Esophagus muscularis mucosa (tissue), 3 donors: ENCODE measurements at regions not wholly inside any gene's neighbourhood (a gene's known extent, or its start where the extent isn't known, plus 50 kb on each side); places are given as distances from the start of the nearest gene placed in this dataset.

Source experiments
- EP300 ChIP-seq: sonication (generic); formaldehyde crosslinking; IDR thresholded peaks from one replicate; pipeline ENCODE4 v1.6.1; 2017; ENCODE audit warnings: antibody characterized with exemption
- TF ChIP-seq, protein P1 (sequence below), 3 experiments: fragments of 200-600 bp in 2 of 3; fragments of 450-650 bp in 1 of 3; sonication (generic) in 2 of 3; IDR thresholded peaks; one replicate each; pipeline ENCODE4 v1.5.1; 2017 to 2019; ENCODE audit warnings: antibody characterized with exemption in 3 of 3, mild to moderate bottlenecking in 2 of 3, moderate library complexity in 1 of 3

DNA sequence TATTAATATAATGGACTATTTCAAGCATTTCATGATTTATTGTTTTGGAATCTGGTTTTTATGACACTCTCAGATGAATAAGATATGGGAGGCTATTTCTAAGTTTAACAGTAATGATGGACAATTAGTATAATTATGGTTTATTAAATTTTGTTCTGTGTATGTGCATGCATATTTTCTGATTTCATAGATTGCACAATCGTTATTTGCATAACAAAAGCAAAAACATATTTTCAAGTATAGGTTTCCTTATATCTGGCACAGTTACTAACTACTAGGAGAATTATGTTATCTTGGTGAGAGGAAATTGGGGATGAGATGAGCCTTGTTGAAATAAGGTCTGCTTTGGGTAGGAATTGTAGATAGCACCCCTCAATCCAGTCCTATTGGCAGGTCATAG, 413.1 kb downstream of the MCTP2 start:
- TF ChIP-seq, protein P1, sequence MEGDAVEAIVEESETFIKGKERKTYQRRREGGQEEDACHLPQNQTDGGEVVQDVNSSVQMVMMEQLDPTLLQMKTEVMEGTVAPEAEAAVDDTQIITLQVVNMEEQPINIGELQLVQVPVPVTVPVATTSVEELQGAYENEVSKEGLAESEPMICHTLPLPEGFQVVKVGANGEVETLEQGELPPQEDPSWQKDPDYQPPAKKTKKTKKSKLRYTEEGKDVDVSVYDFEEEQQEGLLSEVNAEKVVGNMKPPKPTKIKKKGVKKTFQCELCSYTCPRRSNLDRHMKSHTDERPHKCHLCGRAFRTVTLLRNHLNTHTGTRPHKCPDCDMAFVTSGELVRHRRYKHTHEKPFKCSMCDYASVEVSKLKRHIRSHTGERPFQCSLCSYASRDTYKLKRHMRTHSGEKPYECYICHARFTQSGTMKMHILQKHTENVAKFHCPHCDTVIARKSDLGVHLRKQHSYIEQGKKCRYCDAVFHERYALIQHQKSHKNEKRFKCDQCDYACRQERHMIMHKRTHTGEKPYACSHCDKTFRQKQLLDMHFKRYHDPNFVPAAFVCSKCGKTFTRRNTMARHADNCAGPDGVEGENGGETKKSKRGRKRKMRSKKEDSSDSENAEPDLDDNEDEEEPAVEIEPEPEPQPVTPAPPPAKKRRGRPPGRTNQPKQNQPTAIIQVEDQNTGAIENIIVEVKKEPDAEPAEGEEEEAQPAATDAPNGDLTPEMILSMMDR (IDR thresholded peaks at IDR 0.05) = no peak
- no peak for TF ChIP-seq EP300
